ENCODE measurements at regions not wholly inside any gene's neighbourhood (a gene's known extent, or its start where the extent isn't known, plus 50 kb on each side); places are given as distances from the start of the nearest gene placed in this dataset.

DNA sequence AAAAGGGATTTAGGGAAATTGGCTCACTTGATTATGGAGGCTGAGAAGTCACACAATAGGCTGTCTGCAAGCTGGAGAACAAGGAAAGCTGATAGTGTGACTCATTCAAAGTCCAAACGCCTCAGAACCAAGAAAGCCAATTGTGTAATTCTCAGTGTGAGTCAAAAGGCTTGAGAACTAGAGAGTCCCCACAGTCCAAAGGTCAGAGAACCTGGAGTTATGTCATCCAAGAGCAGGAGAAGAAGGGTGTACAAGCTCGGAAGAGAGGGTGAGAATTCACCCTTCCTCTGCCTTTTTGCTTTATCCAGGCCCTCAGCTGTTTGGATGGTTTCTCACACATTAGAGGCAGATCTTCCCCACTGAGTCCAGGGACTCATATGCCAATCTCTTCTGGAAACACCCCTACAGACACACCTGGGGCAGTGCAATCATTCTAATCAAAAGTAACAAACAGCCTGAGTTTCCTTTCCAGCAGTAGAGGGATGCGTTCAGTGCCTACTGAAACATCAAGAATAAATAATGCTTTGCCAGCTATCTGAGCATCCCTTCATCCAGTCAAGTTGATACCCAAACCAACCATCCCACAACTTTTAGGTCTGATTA, 271.5 kb downstream of the SATB1 start:
- no peak overlapping the region for H3K4me3 ChIP-seq
- H3K4me1 ChIP-seq = no peaks in the 10 kb centered on the region
- no peaks in the 10 kb centered on the region for H3K27me3 ChIP-seq (ENCODE audit: low read depth)
- H3K27ac ChIP-seq (replicated peaks) = no peak overlapping the region
- TF ChIP-seq, protein P1, sequence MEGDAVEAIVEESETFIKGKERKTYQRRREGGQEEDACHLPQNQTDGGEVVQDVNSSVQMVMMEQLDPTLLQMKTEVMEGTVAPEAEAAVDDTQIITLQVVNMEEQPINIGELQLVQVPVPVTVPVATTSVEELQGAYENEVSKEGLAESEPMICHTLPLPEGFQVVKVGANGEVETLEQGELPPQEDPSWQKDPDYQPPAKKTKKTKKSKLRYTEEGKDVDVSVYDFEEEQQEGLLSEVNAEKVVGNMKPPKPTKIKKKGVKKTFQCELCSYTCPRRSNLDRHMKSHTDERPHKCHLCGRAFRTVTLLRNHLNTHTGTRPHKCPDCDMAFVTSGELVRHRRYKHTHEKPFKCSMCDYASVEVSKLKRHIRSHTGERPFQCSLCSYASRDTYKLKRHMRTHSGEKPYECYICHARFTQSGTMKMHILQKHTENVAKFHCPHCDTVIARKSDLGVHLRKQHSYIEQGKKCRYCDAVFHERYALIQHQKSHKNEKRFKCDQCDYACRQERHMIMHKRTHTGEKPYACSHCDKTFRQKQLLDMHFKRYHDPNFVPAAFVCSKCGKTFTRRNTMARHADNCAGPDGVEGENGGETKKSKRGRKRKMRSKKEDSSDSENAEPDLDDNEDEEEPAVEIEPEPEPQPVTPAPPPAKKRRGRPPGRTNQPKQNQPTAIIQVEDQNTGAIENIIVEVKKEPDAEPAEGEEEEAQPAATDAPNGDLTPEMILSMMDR (IDR thresholded peaks at IDR 0.05; ENCODE audit: borderline replicate concordance) = no peak
- H3K36me3 ChIP-seq = no peaks in the 10 kb centered on the region
- H3K9me3 ChIP-seq (replicated peaks) = no peaks in the 10 kb centered on the region
- intact Hi-C loops (cut with micrococcal nuclease) = no loop called here
- DNase-seq = no peak

DNA sequence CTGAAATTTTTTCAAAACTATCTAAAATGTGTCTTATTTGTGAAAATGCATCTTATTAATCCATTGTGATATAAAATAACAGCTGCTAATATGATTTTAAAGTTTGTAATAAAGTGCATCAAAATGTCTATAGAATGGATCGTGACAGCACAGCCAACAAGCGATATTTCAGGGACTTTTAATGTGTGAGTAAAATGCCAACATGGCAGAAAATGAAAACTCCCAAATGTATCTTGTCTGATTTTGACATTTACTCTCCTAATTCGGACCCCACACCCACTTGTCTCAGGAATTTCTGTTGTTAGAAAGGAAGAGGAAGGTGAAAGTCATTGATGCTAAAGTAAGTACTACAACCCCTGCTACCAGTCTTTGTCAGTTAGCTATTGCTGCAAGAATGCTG, 273.9 kb downstream of the SATB1 start:
- Histone ChIP-seq H3K9me3 (replicated peaks) (no peaks in the 10 kb centered on the region), H3K27ac (replicated peaks) (no peak overlapping the region), H3K36me3 (no peaks in the 10 kb centered on the region), H3K27me3 (ENCODE audit: low read depth) (no peaks in the 10 kb centered on the region), H3K4me1 (no peaks in the 10 kb centered on the region), H3K4me3 (no peak overlapping the region)
- intact Hi-C loops (cut with micrococcal nuclease) = no loop called here
- TF ChIP-seq, protein P1 (IDR thresholded peaks at IDR 0.05; ENCODE audit: borderline replicate concordance) = no peak
- no peak for DNase-seq

DNA sequence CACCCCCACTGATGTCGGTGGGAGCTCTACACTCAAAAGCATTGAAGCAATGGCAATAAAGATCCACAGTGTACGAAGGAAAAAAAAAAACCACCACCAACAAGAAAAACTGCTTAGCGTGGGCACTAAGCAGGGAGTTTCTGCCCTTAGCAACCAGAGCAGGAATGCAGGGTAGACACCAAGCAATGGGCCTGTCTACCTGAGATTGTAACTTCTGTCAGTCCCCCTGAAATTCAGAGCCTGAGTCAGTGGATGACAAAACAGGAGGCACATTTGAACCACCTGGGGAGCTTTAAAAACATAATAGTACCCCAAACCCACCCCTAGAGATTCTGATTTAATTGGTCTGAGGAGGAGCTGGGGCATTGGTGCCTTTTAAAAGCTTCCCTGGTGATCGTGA, 275.2 kb downstream of the SATB1 start:
- Histone ChIP-seq H3K9me3 (replicated peaks) (no peaks in the 10 kb centered on the region), H3K27me3 (ENCODE audit: low read depth) (no peaks in the 10 kb centered on the region), H3K27ac (replicated peaks) (no peak overlapping the region), H3K4me3 (no peak overlapping the region), H3K36me3 (no peaks in the 10 kb centered on the region), H3K4me1 (no peaks in the 10 kb centered on the region)
- intact Hi-C loops (cut with micrococcal nuclease) = no loop called here
- DNase-seq = no peak
- TF ChIP-seq, protein P1 (IDR thresholded peaks at IDR 0.05; ENCODE audit: borderline replicate concordance) = no peak

DNA sequence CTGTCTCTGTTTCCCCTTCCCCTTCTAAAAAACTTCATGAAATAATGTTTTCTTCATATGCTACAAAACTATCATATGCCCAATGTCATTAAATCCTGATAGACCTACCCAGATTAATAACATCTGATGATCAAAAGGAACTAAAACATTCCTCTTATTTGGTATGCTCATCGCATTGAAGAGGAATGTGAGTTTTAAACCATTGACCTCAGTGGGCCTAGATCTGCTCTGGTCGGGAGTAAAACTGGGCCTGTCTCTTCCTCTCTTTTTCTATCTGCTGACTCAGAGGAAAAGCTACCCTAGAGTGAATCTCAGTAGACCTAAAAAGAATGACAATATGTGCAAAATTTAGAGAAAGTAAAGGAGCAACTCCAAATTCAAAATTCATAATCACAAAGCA, 275.8 kb downstream of the SATB1 start:
- intact Hi-C loops (cut with micrococcal nuclease) = no loop called here
- no peak for DNase-seq
- Histone ChIP-seq H3K27ac (replicated peaks) (no peak overlapping the region), H3K4me3 (no peak overlapping the region), H3K4me1 (no peaks in the 10 kb centered on the region), H3K9me3 (replicated peaks) (no peaks in the 10 kb centered on the region), H3K36me3 (no peaks in the 10 kb centered on the region), H3K27me3 (ENCODE audit: low read depth) (peaks cover 1% of the 10 kb centered on the region)
- TF ChIP-seq, protein P1 (IDR thresholded peaks at IDR 0.05; ENCODE audit: borderline replicate concordance) = no peak

DNA sequence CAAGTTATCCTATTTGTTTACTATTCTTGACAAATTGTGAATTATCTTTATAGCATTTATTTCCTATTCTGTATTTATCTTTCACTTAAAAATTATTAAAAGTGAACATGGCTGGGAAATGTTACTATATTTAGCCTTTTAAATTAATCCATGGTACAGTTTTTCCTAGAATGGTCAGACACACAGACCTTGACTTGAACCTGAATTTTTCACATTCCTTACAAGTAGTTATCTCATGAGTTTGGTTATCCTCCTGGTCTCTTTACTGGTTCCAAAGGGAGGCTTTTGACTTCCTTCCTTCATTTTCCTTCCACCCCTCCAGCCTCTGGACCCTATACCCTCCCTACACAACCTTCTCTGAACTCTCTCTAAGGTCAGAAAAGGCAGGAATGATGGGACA, 280.6 kb downstream of the SATB1 start:
- H3K27me3 ChIP-seq (ENCODE audit: low read depth) = peaks cover 5% of the 10 kb centered on the region
- H3K4me1 ChIP-seq = no peaks in the 10 kb centered on the region
- TF ChIP-seq, protein P1 (IDR thresholded peaks at IDR 0.05; ENCODE audit: borderline replicate concordance) = no peak
- H3K36me3 ChIP-seq = no peaks in the 10 kb centered on the region
- no peaks in the 10 kb centered on the region for H3K9me3 ChIP-seq (replicated peaks)
- intact Hi-C loops (cut with micrococcal nuclease) = no loop called here
- no peak overlapping the region for H3K4me3 ChIP-seq
- no peak for DNase-seq
- H3K27ac ChIP-seq (replicated peaks) = no peak overlapping the region
